ENCODE measurements at regions not wholly inside any gene's neighbourhood (a gene's known extent, or its start where the extent isn't known, plus 50 kb on each side); places are given as distances from the start of the nearest gene placed in this dataset.
"Not testable (repeated sequence)": the region's sequence is repeated elsewhere in the genome, so short reads cannot be mapped to it uniquely, and the experiment has no call there.

GRCh38 chr1:29624320-29625083 is 388.2 kb downstream of the PTPRU start:
- no peak for TF ChIP-seq POU2F2 (IDR thresholded peaks at IDR 0.05; ENCODE audit: low read depth, low read length)
- DNase-seq (ENCODE audit: insufficient read length, low spot score): no peak
- no peak for FAIRE-seq

GRCh38 chr1:29623501-29623900 is 387.2 kb downstream of the PTPRU start:
- TF ChIP-seq POU2F2 (IDR thresholded peaks at IDR 0.05; ENCODE audit: low read depth, low read length) (no peak), PAX5 (IDR thresholded peaks at IDR 0.05; ENCODE audit: insufficient read depth, low read length, severe bottlenecking) (no peak), POLR2A (IDR thresholded peaks at IDR 0.05; ENCODE audit: low read depth, low read length) (no peak), POLR2AphosphoS5 (IDR thresholded peaks at IDR 0.05; ENCODE audit: low read depth, low read length) (no peak), SPI1 (IDR thresholded peaks at IDR 0.05; ENCODE audit: low read depth, low read length) (no peak), TAF1 (IDR thresholded peaks at IDR 0.05; ENCODE audit: low read depth, low read length) (no peak)
- no peak for FAIRE-seq
- DNase-seq (ENCODE audit: insufficient read length, low spot score): no peak

GRCh38 chr1:29621826-29622435 is 385.6 kb downstream of the PTPRU start:
- TF ChIP-seq POLR2AphosphoS5 (IDR thresholded peaks at IDR 0.05; ENCODE audit: low read depth, low read length): no peak
- TF ChIP-seq POU2F2 (IDR thresholded peaks at IDR 0.05; ENCODE audit: low read depth, low read length): no peak
- no peak for TF ChIP-seq SPI1 (IDR thresholded peaks at IDR 0.05; ENCODE audit: low read depth, low read length)
- TF ChIP-seq TAF1 (IDR thresholded peaks at IDR 0.05; ENCODE audit: low read depth, low read length): no peak
- no peak for TF ChIP-seq PAX5 (IDR thresholded peaks at IDR 0.05; ENCODE audit: insufficient read depth, low read length, severe bottlenecking)
- no peak for TF ChIP-seq POLR2A (IDR thresholded peaks at IDR 0.05; ENCODE audit: low read depth, low read length)
- FAIRE-seq: no peak
- DNase-seq (ENCODE audit: insufficient read length, low spot score): no peak

- TF ChIP-seq POU2F2 (IDR thresholded peaks at IDR 0.05; ENCODE audit: low read depth, low read length) (no peak), POLR2A (IDR thresholded peaks at IDR 0.05; ENCODE audit: low read depth, low read length) (no peak), TAF1 (IDR thresholded peaks at IDR 0.05; ENCODE audit: low read depth, low read length) (no peak), PAX5 (IDR thresholded peaks at IDR 0.05; ENCODE audit: insufficient read depth, low read length, severe bottlenecking) (no peak)
- DNase-seq (ENCODE audit: insufficient read length, low spot score) (no peak), FAIRE-seq (no peak)
These were observed 384.3 kb downstream of the PTPRU start for GRCh38 chr1:29620631-29621030.

GRCh38 chr1:29607236-29607635 is 370.9 kb downstream of the PTPRU start:
- TF ChIP-seq PAX5 (IDR thresholded peaks at IDR 0.05; ENCODE audit: insufficient read depth, low read length, severe bottlenecking) (no peak), POU2F2 (IDR thresholded peaks at IDR 0.05; ENCODE audit: low read depth, low read length) (no peak), SPI1 (IDR thresholded peaks at IDR 0.05; ENCODE audit: low read depth, low read length) (no peak), POLR2A (IDR thresholded peaks at IDR 0.05; ENCODE audit: low read depth, low read length) (no peak), POLR2AphosphoS5 (IDR thresholded peaks at IDR 0.05; ENCODE audit: low read depth, low read length) (no peak), TAF1 (IDR thresholded peaks at IDR 0.05; ENCODE audit: low read depth, low read length) (no peak)
- no peak for FAIRE-seq
- no peak for DNase-seq (ENCODE audit: insufficient read length, low spot score)

GRCh38 chr1:29604796-29605195 is 368.5 kb downstream of the PTPRU start:
- FAIRE-seq; DNase-seq (ENCODE audit: insufficient read length, low spot score): not testable (repeated sequence)

- FAIRE-seq (no peak), DNase-seq (ENCODE audit: insufficient read length, low spot score) (no peak)
- no peak for TF ChIP-seq PAX5 (IDR thresholded peaks at IDR 0.05; ENCODE audit: insufficient read depth, low read length, severe bottlenecking)
- no peak for TF ChIP-seq POLR2AphosphoS5 (IDR thresholded peaks at IDR 0.05; ENCODE audit: low read depth, low read length)
- TF ChIP-seq TAF1 (IDR thresholded peaks at IDR 0.05; ENCODE audit: low read depth, low read length): no peak
- no peak for TF ChIP-seq POLR2A (IDR thresholded peaks at IDR 0.05; ENCODE audit: low read depth, low read length)
- no peak for TF ChIP-seq POU2F2 (IDR thresholded peaks at IDR 0.05; ENCODE audit: low read depth, low read length)
- no peak for TF ChIP-seq SPI1 (IDR thresholded peaks at IDR 0.05; ENCODE audit: low read depth, low read length)
These were observed 367.3 kb downstream of the PTPRU start for GRCh38 chr1:29603622-29604021.

GRCh38 chr1:29602203-29602602 is 365.9 kb downstream of the PTPRU start:
- DNase-seq (ENCODE audit: insufficient read length, low spot score) (no peak), FAIRE-seq (no peak)
- TF ChIP-seq SPI1 (IDR thresholded peaks at IDR 0.05; ENCODE audit: low read depth, low read length) (no peak), POU2F2 (IDR thresholded peaks at IDR 0.05; ENCODE audit: low read depth, low read length) (no peak), PAX5 (IDR thresholded peaks at IDR 0.05; ENCODE audit: insufficient read depth, low read length, severe bottlenecking) (no peak), POLR2A (IDR thresholded peaks at IDR 0.05; ENCODE audit: low read depth, low read length) (no peak), TAF1 (IDR thresholded peaks at IDR 0.05; ENCODE audit: low read depth, low read length) (no peak), POLR2AphosphoS5 (IDR thresholded peaks at IDR 0.05; ENCODE audit: low read depth, low read length) (no peak)

- FAIRE-seq: no peak
- no peak for DNase-seq (ENCODE audit: insufficient read length, low spot score)
- no peak for TF ChIP-seq TAF1 (IDR thresholded peaks at IDR 0.05; ENCODE audit: low read depth, low read length)
- TF ChIP-seq SPI1 (IDR thresholded peaks at IDR 0.05; ENCODE audit: low read depth, low read length): no peak
- no peak for TF ChIP-seq POU2F2 (IDR thresholded peaks at IDR 0.05; ENCODE audit: low read depth, low read length)
- TF ChIP-seq POLR2A (IDR thresholded peaks at IDR 0.05; ENCODE audit: low read depth, low read length): no peak
- TF ChIP-seq POLR2AphosphoS5 (IDR thresholded peaks at IDR 0.05; ENCODE audit: low read depth, low read length): no peak
- no peak for TF ChIP-seq PAX5 (IDR thresholded peaks at IDR 0.05; ENCODE audit: insufficient read depth, low read length, severe bottlenecking)
These were observed 364.7 kb downstream of the PTPRU start for GRCh38 chr1:29601021-29601420.

GRCh38 chr1:29599826-29600225 is 363.5 kb downstream of the PTPRU start:
- no peak for TF ChIP-seq POLR2AphosphoS5 (IDR thresholded peaks at IDR 0.05; ENCODE audit: low read depth, low read length)
- TF ChIP-seq POLR2A (IDR thresholded peaks at IDR 0.05; ENCODE audit: low read depth, low read length): no peak
- no peak for TF ChIP-seq POU2F2 (IDR thresholded peaks at IDR 0.05; ENCODE audit: low read depth, low read length)
- no peak for TF ChIP-seq TAF1 (IDR thresholded peaks at IDR 0.05; ENCODE audit: low read depth, low read length)
- no peak for TF ChIP-seq PAX5 (IDR thresholded peaks at IDR 0.05; ENCODE audit: insufficient read depth, low read length, severe bottlenecking)
- TF ChIP-seq SPI1 (IDR thresholded peaks at IDR 0.05; ENCODE audit: low read depth, low read length): no peak
- no peak for DNase-seq (ENCODE audit: insufficient read length, low spot score)
- no peak for FAIRE-seq
